ENCODE measurements at regions not wholly inside any gene's neighbourhood (a gene's known extent, or its start where the extent isn't known, plus 50 kb on each side); places are given as distances from the start of the nearest gene placed in this dataset.

DNA sequence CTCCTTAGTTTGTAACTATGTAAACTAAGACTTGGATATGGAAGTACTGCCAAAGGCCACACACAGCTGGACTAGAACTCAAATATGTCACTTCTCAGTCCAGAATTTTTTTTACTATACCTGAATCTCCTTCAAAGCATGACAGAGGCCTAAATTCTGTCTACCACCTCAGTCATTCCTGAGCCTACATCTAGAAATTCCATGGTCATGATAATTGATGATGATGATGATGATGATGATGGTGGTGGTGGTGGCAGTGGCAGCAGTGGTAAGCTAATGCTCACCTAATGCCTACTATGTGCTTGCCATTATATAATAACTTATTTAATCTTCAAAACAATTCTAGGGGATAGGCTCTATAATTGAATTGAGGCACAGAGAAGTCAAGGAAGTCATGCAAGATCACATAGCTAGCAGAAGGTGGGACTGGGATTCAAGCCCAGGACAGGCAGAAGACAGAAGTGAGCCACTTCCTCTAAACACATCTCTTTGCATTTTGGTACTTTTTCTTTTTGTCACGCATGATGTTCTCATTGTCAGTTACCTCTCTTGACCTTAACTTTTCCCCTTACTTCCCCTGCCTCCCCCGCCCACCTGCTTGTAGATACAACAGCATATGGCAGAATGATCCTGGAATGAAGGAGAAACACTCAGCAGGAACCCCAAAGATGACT, 539.3 kb downstream of the TNS1 start:
- no peak overlapping the region for H3K4me2 ChIP-seq (ENCODE audit: low read depth, low read length, poor library complexity, severe bottlenecking)
- H3K9me2 ChIP-seq (replicated peaks; ENCODE audit: insufficient read depth, low read length), result no peaks in the 10 kb centered on the region
- H2AFZ ChIP-seq (ENCODE audit: low read depth, low read length, severe bottlenecking), result no peak overlapping the region
- no peaks in the 10 kb centered on the region for H3K36me3 ChIP-seq (ENCODE audit: low read length)
- H3K27ac ChIP-seq (ENCODE audit: low read depth, low read length), result no peak overlapping the region
- no peaks in the 10 kb centered on the region for H3K27me3 ChIP-seq (ENCODE audit: low read length)
- no peaks in the 10 kb centered on the region for H4K20me1 ChIP-seq (ENCODE audit: low read depth, low read length)
- no peaks in the 10 kb centered on the region for H3K79me2 ChIP-seq (ENCODE audit: insufficient read depth, low read length)
- TF ChIP-seq CTCF (IDR thresholded peaks at IDR 0.05; ENCODE audit: insufficient read depth, low read length, poor library complexity, severe bottlenecking) (no peak), EZH2phosphoT487 (conservative IDR thresholded peaks at IDR 0.05; ENCODE audit: low read length) (no peak)
- H3F3A ChIP-seq (ENCODE audit: insufficient read depth), result no peaks in the 10 kb centered on the region
- no peak overlapping the region for H3K4me3 ChIP-seq (ENCODE audit: insufficient read depth, low read length, poor library complexity, severe bottlenecking)
- no peak overlapping the region for H3K9ac ChIP-seq (ENCODE audit: low read length)
- no peaks in the 10 kb centered on the region for H3K9me3 ChIP-seq (ENCODE audit: insufficient read depth, low read length)

DNA sequence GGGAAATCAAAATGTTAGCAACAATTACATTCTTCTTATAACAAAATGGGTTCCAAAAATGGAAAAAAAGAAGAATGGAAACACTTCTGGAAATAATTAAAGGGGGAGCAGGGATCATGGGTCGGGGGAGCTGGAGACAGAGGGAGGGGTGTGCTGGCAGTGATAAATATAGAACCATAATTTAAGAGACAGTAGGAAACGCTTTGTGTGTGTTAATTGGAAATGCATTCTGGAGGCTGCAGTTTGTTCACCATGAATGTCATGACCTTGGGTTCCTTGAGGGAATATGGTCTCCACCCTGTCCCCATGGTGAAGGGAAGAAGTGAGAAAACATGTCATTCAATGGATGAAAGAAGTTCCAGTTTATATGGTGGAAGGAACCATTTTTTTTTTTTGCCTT, 540.7 kb downstream of the TNS1 start:
- no peak overlapping the region for H3K27ac ChIP-seq (ENCODE audit: low read depth, low read length)
- H3K27me3 ChIP-seq (ENCODE audit: low read length), result no peaks in the 10 kb centered on the region
- H3K9ac ChIP-seq (ENCODE audit: low read length), result no peak overlapping the region
- no peaks in the 10 kb centered on the region for H3F3A ChIP-seq (ENCODE audit: insufficient read depth)
- H2AFZ ChIP-seq (ENCODE audit: low read depth, low read length, severe bottlenecking), result no peak overlapping the region
- TF ChIP-seq CTCF (IDR thresholded peaks at IDR 0.05; ENCODE audit: insufficient read depth, low read length, poor library complexity, severe bottlenecking) (no peak), EZH2phosphoT487 (conservative IDR thresholded peaks at IDR 0.05; ENCODE audit: low read length) (no peak)
- H3K4me2 ChIP-seq (ENCODE audit: low read depth, low read length, poor library complexity, severe bottlenecking), result no peak overlapping the region
- H3K9me2 ChIP-seq (replicated peaks; ENCODE audit: insufficient read depth, low read length), result no peaks in the 10 kb centered on the region
- no peaks in the 10 kb centered on the region for H3K79me2 ChIP-seq (ENCODE audit: insufficient read depth, low read length)
- H3K9me3 ChIP-seq (ENCODE audit: insufficient read depth, low read length), result no peaks in the 10 kb centered on the region
- H3K4me3 ChIP-seq (ENCODE audit: insufficient read depth, low read length, poor library complexity, severe bottlenecking), result no peak overlapping the region
- H3K36me3 ChIP-seq (ENCODE audit: low read length), result no peaks in the 10 kb centered on the region
- H4K20me1 ChIP-seq (ENCODE audit: low read depth, low read length), result no peaks in the 10 kb centered on the region

DNA sequence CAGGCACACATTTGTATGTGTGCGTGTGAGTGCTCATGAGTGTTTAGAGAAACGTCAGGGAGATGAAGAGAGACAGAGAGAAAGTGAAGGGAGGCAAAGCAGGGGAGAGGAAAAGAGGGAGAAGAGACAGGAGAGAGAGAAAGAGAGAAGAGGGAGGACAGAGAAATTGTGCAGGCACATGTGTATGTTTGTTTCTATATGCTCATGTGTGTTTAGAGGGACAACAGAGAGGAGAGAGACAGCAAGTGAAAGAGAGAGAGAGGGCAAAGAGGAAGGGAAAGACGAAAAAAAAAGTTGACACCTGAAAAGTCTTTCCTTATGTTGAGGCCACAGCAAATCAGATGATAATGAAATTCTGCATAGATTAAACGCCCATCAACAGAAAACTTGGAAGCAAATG, 541.1 kb downstream of the TNS1 start:
- no peaks in the 10 kb centered on the region for H3F3A ChIP-seq (ENCODE audit: insufficient read depth)
- H3K4me3 ChIP-seq (ENCODE audit: insufficient read depth, low read length, poor library complexity, severe bottlenecking), result no peak overlapping the region
- H3K9me2 ChIP-seq (replicated peaks; ENCODE audit: insufficient read depth, low read length), result no peaks in the 10 kb centered on the region
- no peak overlapping the region for H2AFZ ChIP-seq (ENCODE audit: low read depth, low read length, severe bottlenecking)
- H4K20me1 ChIP-seq (ENCODE audit: low read depth, low read length), result no peaks in the 10 kb centered on the region
- H3K36me3 ChIP-seq (ENCODE audit: low read length), result no peaks in the 10 kb centered on the region
- H3K27me3 ChIP-seq (ENCODE audit: low read length), result no peaks in the 10 kb centered on the region
- no peaks in the 10 kb centered on the region for H3K79me2 ChIP-seq (ENCODE audit: insufficient read depth, low read length)
- no peak overlapping the region for H3K27ac ChIP-seq (ENCODE audit: low read depth, low read length)
- H3K4me2 ChIP-seq (ENCODE audit: low read depth, low read length, poor library complexity, severe bottlenecking), result no peak overlapping the region
- H3K9ac ChIP-seq (ENCODE audit: low read length), result no peak overlapping the region
- TF ChIP-seq CTCF (IDR thresholded peaks at IDR 0.05; ENCODE audit: insufficient read depth, low read length, poor library complexity, severe bottlenecking), result no peak
- no peak for TF ChIP-seq EZH2phosphoT487 (conservative IDR thresholded peaks at IDR 0.05; ENCODE audit: low read length)
- no peaks in the 10 kb centered on the region for H3K9me3 ChIP-seq (ENCODE audit: insufficient read depth, low read length)

Measured in SU-DHL-6 (cell line).